NCI-H2196 (cell line): ENCODE measurements at regions not wholly inside any gene's neighbourhood (a gene's known extent, or its start where the extent isn't known, plus 50 kb on each side); places are given as distances from the start of the nearest gene placed in this dataset.
A peak's percentile ranks its signal among the peaks of the same experiment; 100 is the strongest.
"Not testable (repeated sequence)": the region's sequence is repeated elsewhere in the genome, so short reads cannot be mapped to it uniquely, and the experiment has no call there.

ENCODE experiments used
- DNase-seq: peaks from one replicate; lab custom pipeline; 2025; ENCODE audit not compliant: unreplicated experiment; lab: John Stamatoyannopoulos, UW

DNA sequence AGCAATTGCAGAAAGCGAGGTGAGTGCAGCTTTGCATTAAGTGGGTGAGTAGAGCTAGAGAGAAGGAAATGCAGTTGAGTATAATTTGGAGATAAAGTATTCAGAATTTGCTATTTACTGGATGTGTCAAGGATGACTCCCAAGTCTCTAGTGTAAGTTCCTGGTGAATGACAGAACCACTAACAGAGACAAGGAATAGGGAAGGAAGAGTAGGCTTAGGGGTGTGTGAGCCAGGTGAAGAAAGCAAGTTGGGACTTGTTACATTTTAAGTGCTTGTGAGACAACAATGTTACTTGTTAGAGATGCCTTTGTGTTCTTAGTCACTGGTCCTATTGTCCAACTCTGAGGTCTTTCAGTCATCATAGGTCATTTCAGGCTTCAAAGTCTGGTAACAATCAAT lies 70.8 kb downstream of the TBC1D26 start:
- not testable (repeated sequence) for DNase-seq

DNA sequence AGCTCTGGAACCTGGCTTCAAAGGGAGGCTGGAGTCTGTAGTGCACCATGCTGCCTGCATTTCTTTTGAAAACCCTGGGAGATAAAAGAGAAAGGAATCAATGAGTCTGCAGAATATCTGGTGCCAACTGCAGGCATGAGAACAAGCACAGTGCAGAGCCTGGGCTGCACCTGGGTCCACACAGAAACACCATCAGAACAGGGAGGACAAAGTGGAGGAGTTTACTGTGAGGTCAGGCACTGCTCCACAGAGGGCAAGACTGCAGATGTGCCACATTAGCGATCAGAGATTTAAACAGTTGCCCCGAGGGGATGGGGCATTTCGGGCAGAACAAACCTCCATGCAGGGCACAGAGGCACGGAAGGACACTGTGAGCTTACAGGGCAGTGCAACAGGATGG lies 74.7 kb downstream of the TBC1D26 start:
- DNase-seq: not testable (repeated sequence)

DNA sequence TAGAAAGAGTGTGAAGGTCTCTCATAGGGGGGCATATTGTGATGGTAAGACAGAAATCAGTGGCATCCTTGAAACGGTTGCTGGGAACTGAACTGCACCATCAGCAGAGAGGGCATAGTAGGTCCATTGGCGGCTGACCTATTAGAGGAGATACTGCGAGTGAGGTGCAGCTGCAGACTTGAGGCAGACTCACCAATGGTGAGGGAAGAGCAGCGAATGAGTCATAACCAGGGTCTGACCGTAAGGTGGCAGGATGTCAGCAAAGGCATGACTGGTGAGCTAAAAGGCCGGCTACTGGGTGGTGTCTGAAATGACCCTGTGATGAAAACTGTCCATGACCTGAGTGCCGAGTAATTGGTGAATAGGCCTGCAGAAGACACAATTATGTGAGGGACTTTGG lies 81.3 kb downstream of the TBC1D26 start:
- DNase-seq: not testable (repeated sequence)

DNA sequence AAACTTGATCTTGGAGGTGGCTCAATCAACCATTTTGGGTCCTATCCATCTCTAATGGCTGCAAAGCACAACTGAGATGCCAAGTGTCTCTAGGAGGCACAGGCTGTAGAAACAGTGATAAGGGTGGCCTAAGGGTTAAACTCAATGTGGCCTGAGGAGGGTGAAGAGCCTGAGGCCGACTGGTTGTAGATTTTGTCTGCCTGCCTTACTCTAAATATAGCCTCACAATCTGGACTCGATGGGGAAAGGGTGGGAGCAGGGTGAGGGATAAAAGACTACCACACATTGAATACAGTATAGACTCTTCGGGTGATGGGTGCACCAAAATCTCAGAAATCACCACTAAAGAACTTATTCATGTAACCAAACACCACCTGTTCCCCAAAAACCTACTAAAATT lies 81.9 kb downstream of the TBC1D26 start:
- not testable (repeated sequence) for DNase-seq

DNA sequence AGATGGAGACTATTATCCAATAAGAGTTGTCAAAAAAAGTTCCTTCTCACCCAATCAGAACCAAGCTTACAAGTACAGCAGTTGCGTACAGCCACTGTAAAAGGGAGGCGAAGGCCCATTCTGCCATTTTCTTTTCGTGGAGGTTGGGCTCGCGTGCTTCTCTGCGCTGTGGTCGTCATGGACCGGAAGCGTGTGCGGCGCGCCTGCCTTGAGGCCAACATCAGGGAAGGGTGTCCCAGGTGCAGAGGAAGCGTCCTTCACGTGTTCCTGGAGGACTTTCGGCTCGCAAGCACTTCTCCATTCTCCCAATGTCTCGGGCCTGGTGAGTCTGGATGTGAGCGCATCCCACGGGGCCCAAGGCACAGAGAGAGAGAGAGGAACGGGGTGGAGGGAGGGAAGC lies 85.8 kb downstream of the TBC1D26 start:
- not testable (repeated sequence) for DNase-seq

DNA sequence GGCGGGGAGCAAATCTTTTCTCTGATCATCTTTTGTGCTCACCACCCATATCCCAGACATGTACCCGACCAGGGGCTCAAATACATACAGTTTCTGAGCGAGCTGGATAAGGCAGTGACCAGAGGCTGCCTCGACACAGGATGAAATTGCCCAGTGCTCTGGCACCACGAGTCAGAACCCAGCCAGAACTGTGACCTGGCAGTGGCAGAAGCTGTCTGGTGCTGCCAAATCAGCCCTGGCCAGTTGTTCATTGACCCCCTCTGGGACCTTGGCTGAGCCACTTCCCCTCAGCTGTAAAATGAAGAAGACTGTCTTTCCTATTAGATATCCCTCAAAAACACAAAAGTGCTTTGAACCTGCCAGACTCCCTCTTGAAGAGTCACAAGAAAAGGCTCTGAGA lies 90.2 kb downstream of the TBC1D26 start:
- DNase-seq: not testable (repeated sequence)

DNA sequence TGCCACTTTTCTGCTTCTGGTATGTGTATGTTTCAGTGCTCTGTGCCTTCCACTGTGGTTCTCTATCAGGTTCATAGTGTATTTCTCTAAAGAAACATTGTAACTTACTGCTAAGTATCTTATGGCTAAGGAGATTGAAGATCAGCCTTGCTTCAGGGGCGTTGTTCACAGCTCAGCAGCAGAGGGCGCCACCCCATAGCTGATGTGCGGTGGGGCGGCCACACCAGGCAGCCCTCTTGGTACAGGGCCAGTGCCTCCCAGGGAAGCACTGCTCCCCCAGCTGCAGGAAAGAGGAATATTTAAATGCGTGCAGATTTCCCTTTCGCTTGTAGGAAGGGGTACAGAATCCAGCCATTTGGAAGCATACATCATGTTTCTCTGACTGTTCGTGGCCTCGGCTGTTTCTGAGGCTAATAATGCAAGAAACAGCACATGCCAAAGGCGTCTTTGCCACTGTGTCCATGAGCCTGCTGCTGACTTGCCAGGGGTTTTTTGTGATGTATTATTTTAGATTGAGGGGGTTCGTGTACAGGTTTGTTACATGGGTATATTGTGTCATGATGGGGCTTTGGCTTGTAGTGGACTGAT lies 96.7 kb downstream of the TBC1D26 start:
- DNase-seq: peak; percentile 54

DNA sequence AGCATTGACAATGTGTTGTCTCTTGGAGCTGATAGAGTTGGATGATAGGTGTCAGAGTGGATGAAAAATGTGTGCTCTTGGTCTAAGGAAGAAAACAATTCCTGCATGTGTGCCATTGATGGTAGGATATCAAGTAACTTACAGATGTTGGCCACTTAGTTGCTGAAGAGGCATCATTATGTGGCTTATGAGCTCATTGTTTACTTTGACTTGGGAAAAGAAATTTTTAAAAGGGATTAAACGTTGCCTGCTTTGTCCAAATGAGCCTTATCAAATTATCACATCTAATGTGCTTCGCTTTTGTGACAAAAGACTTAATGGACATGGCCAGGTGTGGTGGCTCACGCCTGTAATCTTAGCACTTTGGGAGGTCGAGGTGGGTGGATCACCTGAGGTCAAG lies 98.1 kb downstream of the TBC1D26 start:
- peak; percentile 53 for DNase-seq

DNA sequence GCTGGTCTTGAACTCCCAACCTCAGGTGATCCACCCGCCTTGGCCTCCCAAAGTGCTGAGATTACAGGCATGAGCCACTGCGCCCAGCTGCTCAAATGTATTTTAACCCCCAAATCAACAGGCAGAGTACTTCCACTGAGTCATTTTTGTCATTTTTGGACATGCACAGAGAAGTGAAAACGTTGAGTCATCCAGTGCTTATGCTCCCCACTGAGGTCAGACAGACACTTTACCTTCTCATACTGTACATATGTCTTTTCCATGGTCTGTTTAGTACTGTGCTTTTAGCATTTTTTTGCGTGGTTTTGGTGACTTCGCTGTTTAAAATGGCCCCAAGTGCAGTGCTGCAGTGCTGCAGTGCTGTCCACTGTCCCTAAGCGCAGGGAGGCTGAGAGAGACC lies 99.1 kb downstream of the TBC1D26 start:
- not testable (repeated sequence) for DNase-seq

DNA sequence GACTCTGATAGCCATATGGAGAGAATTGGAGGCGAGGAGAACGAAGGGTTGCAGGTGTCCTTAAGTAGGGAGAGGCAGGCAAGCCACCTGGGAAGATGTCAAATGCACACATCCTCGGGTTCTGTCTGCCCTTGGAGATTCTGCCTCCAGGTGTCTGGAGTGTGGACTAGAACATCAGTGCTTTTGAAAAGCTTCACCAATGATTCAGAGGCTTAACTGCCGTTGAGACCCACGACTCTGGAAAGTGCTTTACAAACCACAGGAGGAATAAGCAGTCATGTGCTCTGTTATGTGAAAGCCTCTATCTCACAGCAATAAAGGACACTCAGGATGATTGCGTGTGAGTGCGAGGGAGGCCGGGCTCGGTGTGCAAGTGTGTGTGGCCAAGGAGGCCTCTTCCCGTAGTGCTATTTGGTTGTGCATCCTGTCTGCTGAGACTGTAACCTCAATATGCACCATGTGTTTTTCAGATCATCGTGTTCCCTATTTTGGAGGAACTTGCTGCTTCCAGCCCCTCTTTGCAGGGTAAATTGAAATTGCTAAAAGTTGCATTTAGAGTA lies 100.9 kb downstream of the TBC1D26 start:
- DNase-seq: not testable (repeated sequence)

DNA sequence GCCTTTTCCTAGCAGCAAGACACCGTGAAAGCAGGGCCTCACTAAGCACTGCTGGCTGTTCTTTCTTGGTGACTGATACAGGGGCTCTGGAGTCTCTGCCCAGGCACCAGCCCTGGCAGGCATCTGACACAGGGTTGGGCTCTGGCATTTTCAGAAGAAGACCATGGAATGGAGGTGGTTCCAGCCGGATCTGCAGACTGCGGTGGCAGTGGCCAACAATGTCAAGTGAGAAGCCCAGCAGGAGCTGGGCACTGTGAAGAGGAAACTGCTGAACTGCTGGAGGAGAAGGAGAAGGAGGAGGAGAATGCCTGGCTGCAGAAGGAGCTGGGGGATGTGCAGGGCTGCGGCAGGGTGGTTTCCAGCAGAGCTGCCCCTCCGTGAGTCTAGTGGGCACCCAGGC lies 101.8 kb downstream of the TBC1D26 start:
- not testable (repeated sequence) for DNase-seq

DNA sequence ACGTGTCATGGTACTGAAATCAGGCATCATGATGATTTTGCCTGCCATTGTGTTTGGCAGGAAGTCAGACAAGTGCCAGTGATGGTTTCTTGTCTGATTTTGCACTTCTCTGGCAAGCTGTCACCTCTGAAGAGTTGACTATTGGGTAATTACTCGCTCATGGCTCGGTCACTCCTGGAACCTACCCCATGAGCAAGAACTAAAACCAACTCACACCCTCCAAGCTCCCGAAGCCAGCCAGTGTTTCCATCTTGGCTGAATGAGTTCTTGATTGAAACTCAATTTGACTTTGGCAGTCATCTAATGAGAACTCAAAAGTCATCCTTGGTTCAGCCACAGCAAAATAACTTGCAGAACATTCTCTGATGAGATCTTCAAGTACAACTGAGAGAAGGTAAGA lies 103.4 kb downstream of the TBC1D26 start:
- not testable (repeated sequence) for DNase-seq

DNA sequence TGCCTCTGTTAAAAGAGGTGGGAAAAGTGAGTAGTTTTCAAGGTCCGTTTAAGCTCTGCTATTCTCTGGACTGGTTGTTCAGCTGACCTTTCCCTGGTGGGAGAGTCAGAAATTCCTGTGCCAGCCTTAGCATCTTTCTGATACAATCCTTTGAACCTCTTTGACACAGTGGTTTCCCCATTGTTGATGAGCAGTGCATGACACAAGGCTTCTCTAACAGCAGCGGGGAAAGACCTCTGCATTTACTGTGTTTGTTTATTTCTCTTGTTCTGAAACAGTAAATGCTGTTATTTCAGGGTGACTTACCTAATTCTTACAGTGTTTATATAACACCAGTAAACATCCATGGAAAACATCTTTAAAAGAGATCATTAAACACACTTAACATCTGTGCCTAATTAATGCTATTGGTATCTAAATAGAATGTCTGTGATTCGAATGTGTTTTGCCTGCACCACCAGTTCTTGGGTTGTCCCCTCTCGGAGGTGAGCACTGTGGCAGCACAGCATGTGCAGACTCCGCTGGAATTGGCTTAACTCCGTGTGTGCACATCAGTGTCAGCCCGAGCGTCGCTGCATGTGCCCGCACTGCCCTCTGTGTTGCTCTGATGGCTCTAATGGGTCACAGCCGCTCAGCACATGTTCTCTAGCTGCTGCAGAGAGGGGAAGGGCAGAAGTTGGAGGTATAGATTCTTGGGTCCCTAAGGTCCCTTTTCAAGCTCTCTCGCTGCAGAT lies 104.3 kb downstream of the TBC1D26 start:
- not testable (repeated sequence) for DNase-seq

DNA sequence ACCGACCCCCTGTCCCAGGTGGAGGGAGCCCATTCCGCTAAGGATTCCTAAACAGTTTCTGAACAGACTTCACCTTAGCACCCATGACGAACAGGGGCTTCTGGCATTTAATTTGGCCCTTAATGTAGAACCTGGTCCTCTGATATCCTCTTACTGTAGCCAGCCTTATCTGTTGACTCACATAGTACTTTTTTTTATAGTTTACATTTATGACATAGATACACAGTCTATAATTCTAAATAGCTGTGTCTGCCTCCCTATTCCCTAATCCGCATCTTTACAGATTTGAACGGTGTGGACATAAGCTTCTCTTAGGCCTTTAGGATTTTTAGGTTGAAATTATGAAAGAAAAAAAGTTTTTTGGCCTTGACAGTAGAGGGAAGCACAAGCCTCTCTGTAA lies 104.9 kb downstream of the TBC1D26 start:
- not testable (repeated sequence) for DNase-seq

DNA sequence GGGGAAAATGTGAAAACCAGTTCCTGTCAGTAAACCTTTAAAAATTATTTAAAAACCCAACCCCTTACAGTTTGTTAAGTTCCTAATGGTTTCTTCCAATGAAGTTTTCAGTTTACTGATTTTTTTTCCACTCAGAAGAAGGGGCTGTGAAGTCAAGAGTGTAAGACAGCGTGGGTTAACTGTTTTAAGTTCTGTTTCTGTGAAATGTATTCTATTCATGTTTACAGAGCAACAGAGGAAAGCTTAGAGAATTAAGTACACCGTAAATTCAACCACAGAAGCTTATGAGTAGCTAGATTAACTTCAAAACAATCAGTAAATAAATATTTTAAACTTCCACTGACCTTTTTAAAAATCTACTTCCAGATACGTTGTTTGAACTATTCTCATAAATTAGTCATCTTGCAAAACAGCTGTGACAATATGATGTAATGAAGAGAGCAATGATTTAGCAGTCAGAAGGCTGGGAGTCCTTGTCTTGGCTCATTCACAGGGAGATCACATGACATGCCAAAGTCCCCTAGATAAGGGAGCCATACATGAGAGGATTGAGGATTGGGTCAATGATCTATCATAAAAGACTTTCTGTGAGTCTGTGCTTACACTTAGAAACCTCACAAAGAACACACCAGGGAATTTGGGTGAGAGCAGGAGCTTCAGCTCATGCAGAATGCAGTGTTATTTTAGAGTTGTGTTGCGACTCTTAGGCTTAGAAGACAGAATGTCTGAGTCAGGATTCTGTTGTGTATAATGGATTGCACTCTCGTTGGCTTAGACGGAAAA lies 97.3 kb upstream of the ADORA2B start:
- not testable (repeated sequence) for DNase-seq

DNA sequence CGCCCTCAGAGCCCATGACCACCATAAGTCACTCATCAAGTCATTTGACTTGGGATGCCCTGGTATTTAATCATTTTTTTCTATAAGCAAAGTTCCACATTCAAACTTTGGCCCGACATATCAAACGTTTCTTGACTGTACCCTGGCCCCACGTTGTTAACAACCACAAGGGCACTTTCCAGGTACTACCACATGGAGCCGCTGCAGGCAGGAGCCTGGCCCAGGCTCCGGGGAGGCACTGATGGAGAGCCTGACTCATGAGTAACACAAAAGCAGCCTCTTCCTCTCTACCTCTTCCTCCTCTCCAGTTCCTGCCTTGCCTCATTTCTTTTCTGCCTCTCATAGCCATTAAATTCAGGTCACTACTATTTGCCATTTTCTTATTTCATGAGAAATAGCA lies 95.9 kb upstream of the ADORA2B start:
- DNase-seq: not testable (repeated sequence)

DNA sequence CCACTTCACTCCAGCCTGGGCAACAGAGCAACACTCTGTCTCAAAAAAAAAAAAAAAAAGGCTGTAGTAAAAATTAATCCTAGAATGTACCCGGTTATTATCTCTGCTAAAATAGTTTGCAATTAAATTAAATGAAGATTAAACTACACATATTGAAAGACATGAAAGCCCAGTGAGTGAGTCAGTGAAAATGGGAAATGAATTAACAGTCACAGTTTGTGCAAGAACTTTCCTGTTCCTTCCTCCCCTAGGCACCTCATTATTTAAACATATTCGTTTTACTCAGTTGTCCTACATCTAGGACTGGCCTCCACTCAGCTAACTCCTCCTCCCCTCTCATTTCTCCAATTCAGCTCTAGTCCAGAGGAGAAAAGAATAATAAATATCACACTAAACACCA lies 94.9 kb upstream of the ADORA2B start:
- DNase-seq: not testable (repeated sequence)

DNA sequence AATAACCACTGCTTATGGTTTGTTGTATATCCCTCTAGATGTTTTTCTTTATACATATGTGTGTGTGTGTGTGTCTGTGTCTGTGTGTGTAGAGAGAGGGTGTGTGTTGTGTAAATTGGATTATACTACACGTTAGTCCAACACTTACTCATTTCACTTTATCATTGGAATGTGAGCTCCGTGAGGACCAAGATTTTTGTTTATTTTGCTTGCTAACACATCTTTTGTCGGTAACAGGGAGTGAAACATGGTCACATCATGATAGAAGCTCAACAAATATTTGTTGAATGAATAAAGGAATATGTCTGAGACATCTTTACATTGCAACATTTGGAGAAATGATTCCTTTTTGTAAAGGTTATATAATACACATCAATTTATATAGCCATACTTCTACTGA lies 94.2 kb upstream of the ADORA2B start:
- DNase-seq: not testable (repeated sequence)

DNA sequence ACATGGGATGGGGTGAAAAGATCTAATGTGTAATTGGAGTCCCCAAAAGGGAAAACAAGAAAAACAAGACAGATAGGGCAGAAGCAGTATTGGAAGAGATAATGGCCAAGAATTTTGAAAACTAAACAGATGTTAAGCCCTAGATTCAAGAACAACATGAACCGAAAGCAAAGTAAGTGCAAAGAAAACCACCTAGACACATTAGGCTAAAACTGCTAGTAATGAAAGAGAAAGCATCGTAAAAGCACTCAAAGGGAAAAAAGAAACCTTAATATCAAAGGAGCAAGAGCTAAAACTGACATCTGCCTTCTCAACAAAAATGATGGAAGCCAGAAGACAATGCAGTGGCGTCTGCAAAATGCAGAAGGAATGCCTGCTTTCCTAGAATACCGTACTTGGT lies 92.1 kb upstream of the ADORA2B start:
- DNase-seq: not testable (repeated sequence)

DNA sequence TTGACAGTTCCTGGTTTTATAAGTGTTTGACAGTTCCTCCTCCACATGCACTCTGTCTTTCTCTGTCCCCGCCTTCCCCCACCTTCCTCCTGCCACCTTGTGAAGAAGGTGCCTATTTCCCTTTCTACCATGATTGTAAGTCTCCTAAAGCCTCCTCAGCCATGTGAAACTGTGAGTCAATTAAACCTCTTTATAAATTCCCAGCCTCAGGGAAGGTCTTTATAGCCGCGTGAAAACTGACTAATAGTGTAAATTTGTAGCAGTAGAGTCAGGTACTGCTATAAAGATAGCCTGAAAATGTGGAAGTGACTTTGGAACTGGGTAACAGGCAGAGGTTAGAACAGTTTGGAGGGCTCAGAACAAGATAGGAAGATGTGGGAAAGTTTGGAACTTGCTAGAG lies 88.7 kb upstream of the ADORA2B start:
- not testable (repeated sequence) for DNase-seq

DNA sequence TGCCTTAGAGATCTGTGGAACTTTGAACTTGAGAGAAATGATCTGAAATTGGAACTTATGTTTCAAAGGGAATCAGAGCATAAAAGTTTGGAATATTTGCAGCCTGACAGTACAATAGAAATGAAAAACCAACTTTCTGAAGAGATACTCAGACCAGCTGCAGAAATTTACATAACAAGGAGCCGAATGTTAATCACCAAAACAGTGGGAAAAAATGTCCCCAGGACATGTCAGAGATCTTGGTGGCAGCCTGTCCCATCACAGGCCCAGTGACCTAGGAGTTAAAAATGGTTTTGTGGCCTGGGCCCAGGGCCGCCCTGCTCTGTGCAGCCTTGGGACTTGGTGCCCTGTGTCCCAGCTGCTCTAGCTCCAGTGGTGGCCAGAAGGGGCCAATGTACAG lies 88.2 kb upstream of the ADORA2B start:
- not testable (repeated sequence) for DNase-seq

DNA sequence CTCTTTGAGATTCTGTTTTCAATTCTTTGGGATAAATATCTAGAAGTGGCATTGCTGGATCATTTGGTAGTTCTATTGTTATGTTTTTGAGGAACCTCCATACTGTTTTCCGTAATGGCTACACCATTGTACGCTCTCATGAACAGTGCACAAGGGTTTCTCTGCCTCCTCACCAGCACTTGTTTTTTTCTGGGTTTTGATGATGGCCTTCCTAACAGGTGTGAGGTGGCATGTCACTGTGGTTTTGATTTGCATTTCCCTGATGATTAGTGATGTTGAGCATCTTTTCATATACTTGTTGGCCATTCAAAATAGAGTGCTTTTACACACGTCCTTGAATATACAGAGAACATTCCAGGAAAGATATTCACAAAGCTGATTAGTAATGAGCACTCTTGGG lies 86.8 kb upstream of the ADORA2B start:
- DNase-seq: not testable (repeated sequence)
